K562 (cell line): ENCODE measurements at regions not wholly inside any gene's neighbourhood (a gene's known extent, or its start where the extent isn't known, plus 50 kb on each side); places are given as distances from the start of the nearest gene placed in this dataset.

Source experiments
- ATAC-seq: fragments of 200-7000 bp; cut with Tn5 transposase; 3 replicates; pipeline ENCODE4 v1.9.1; 2020; ENCODE audit warnings: moderate library complexity
- BruUV-seq: library from RNA; stranded (reverse); fragments of 400-500 nt; replicated peaks from 2 replicates; lab custom pipeline; 2021; lab: Mats Ljungman, UMichigan
- CTCF ChIA-PET: fragments of 300-600 bp; formaldehyde crosslinking; extraction: SDS; loops from one replicate; lab custom pipeline; 2021; ENCODE audit warnings: low intra/inter-chr PET ratio; lab: Yijun Ruan, JAX
- POLR2A ChIA-PET: fragments of 300-600, 350-650 bp; sonication (Branson Sonifier 250); formaldehyde crosslinking; extraction: SDS; loops from one replicate; lab custom pipeline; 2021; ENCODE audit warnings: antibody characterized with exemption, inconsistent platforms; lab: Yijun Ruan, JAX
- DNase-seq, 4 experiments: peaks; one replicate each; pipeline versions ENCODE4 v3.0.0 to v3.0.0-alpha.2; 2011 to 2018; ENCODE audit warnings: low spot score in 3 of 4, mixed read lengths in 3 of 4; ENCODE audit errors: extremely low read depth in 1 of 4
- FAIRE-seq: peaks from 2 replicates; lab custom pipeline; 2011; peaks lifted over from hg19 to GRCh38; lab: Jason Lieb, UNC
- H2AFZ ChIP-seq: 2 replicates; pipeline ENCODE4 v1.6.0; 2011; ENCODE audit warnings: low read depth, low read length, control low read depth, inconsistent platforms
- H3K27ac ChIP-seq: fragments of 200-600 bp; 3 replicates; pipeline ENCODE4 v1.8.0; 2011; ENCODE audit warnings: low read depth, mild to moderate bottlenecking, control low read depth, inconsistent platforms, low read length, moderate library complexity, mixed read lengths; ENCODE audit errors: extremely low read depth
- H3K27me3 ChIP-seq, 2 experiments: fragments of 300-600 bp in 1 of 2; 2 replicates in 1 of 2; 3 replicates in 1 of 2; pipeline versions ENCODE4 v1.6.0 to v1.8.0; 2011; ENCODE audit warnings: inconsistent platforms in 2 of 2, low read length in 2 of 2, mild to moderate bottlenecking in 1 of 2, mixed read lengths in 1 of 2, moderate library complexity in 1 of 2; ENCODE audit not compliant: control insufficient read depth in 2 of 2, insufficient read depth in 2 of 2
- H3K36me3 ChIP-seq: fragments of 300-600 bp; 3 replicates; pipeline ENCODE4 v1.8.0; 2011; ENCODE audit warnings: mild to moderate bottlenecking, low read length, inconsistent platforms; ENCODE audit not compliant: control insufficient read depth, insufficient read depth
- H3K4me1 ChIP-seq, 2 experiments: fragments of 200-600 bp in 1 of 2; replicated peaks in 1 of 2; 2 replicates in 1 of 2; 3 replicates in 1 of 2; pipeline versions ENCODE4 v1.5.1 to v1.8.0; 2011; ENCODE audit warnings: inconsistent platforms in 2 of 2, low read length in 2 of 2, mild to moderate bottlenecking in 1 of 2, mixed read lengths in 1 of 2, moderate library complexity in 1 of 2; ENCODE audit not compliant: control insufficient read depth in 2 of 2, insufficient read depth in 2 of 2
- H3K4me2 ChIP-seq: 2 replicates; pipeline ENCODE4 v1.6.1; 2011; ENCODE audit warnings: low read length, control low read depth, inconsistent platforms, mixed read lengths; ENCODE audit not compliant: insufficient read depth
- H3K4me3 ChIP-seq: fragments of 200-600 bp; sonication (generic), shearing (Covaris generic); 2 replicates; pipeline ENCODE4 v1.5.1; 2016; ENCODE audit warnings: control low read depth, inconsistent platforms
- H3K79me2 ChIP-seq: fragments of 200-600 bp; 3 replicates; pipeline ENCODE4 v1.8.0; 2011; ENCODE audit warnings: low read length, inconsistent platforms; ENCODE audit not compliant: control insufficient read depth, insufficient read depth
- H3K9ac ChIP-seq, 2 experiments: 2 replicates each; pipeline versions ENCODE4 v1.6.0 to v1.6.1; 2011; ENCODE audit warnings: low read depth in 2 of 2, low read length in 2 of 2, control low read depth in 1 of 2, inconsistent platforms in 1 of 2, mild to moderate bottlenecking in 1 of 2, mixed read lengths in 1 of 2; ENCODE audit not compliant: insufficient read depth in 1 of 2
- H3K9me1 ChIP-seq: one replicate; pipeline ENCODE4 v1.6.0; 2011; ENCODE audit warnings: inconsistent platforms, mild to moderate bottlenecking, low read length, moderate library complexity; ENCODE audit not compliant: control insufficient read depth, insufficient read depth
- H3K9me3 ChIP-seq: replicated peaks from 2 replicates; pipeline ENCODE4 v1.5.1; 2011; ENCODE audit warnings: low read depth, low read length, inconsistent platforms; ENCODE audit not compliant: control insufficient read depth, insufficient read depth
- H4K20me1 ChIP-seq: replicated peaks from 2 replicates; pipeline ENCODE4 v1.6.1; 2011; ENCODE audit warnings: low read length, inconsistent platforms, mixed read lengths; ENCODE audit not compliant: control insufficient read depth, insufficient read depth
- BRCA1 ChIP-seq, 2 experiments: fragments of 450-650 bp in 1 of 2; sonication (generic) in 1 of 2; formaldehyde crosslinking in 1 of 2; IDR thresholded peaks; 2 replicates each; pipeline versions ENCODE4 v1.5.0 to v1.6.1; 2017 to 2020; ENCODE audit warnings: mild to moderate bottlenecking in 1 of 2, missing genetic modification reagents in 1 of 2
- CUX1 ChIP-seq: fragments of 200-800 bp; sonication (Bioruptor generic); IDR thresholded peaks from 2 replicates; pipeline ENCODE4 v1.6.1; 2016; ENCODE audit warnings: missing genetic modification characterization, missing compliant biosample characterization
- DNMT1 ChIP-seq: fragments of 450-650 bp; IDR thresholded peaks from 2 replicates; pipeline ENCODE4 v1.6.1; 2016; ENCODE audit warnings: antibody characterized with exemption, mild to moderate bottlenecking
- EGR1 ChIP-seq: fragments of 450-650 bp; conservative IDR thresholded peaks from 2 replicates; pipeline ENCODE4 v1.6.1; 2017; ENCODE audit warnings: mild to moderate bottlenecking
- GABPB1 ChIP-seq: sonication (generic); formaldehyde crosslinking; IDR thresholded peaks from 2 replicates; pipeline ENCODE4 v1.8.0; 2022; ENCODE audit warnings: mild to moderate bottlenecking, missing genetic modification reagents
- HDAC8 ChIP-seq: fragments of 450-650 bp; IDR thresholded peaks from 2 replicates; pipeline ENCODE4 v1.6.1; 2016; ENCODE audit warnings: mild to moderate bottlenecking, missing genetic modification characterization, moderate library complexity, missing compliant biosample characterization
- MAFG ChIP-seq: fragments of 450-650 bp; conservative IDR thresholded peaks from 2 replicates; pipeline ENCODE4 v1.6.1; 2016; ENCODE audit warnings: missing genetic modification characterization, missing compliant biosample characterization
- MAFK ChIP-seq: IDR thresholded peaks from 2 replicates; pipeline ENCODE4 v1.6.1; 2011; ENCODE audit warnings: low read length, improper control_type of control experiment
- RBM25 ChIP-seq: fragments of 200-400 bp; formaldehyde crosslinking; IDR thresholded peaks from 2 replicates; pipeline ENCODE4 v1.6.1; 2018; ENCODE audit warnings: low read length, low read depth, moderate library complexity; ENCODE audit not compliant: severe bottlenecking
- TEAD4 ChIP-seq, 2 experiments: sonication (generic) in 1 of 2; formaldehyde crosslinking in 1 of 2; IDR thresholded peaks; 2 replicates each; pipeline versions ENCODE4 v1.6.1 to v1.8.0; 2012 to 2022; ENCODE audit warnings: borderline replicate concordance in 1 of 2, inconsistent platforms in 1 of 2, low read length in 1 of 2, mild to moderate bottlenecking in 1 of 2, missing genetic modification reagents in 1 of 2
- ZBTB34 ChIP-seq: fragments of 250-450 bp; sonication (Bioruptor Pico); IDR thresholded peaks from 2 replicates; pipeline ENCODE4 v1.8.0; 2021; ENCODE audit warnings: mild to moderate bottlenecking, moderate library complexity
- ZNF133 ChIP-seq: fragments of 250-450 bp; sonication (Bioruptor Pico); IDR thresholded peaks from 2 replicates; pipeline ENCODE4 v1.4.0; 2020; ENCODE audit warnings: mild to moderate bottlenecking
- ZNF280A ChIP-seq: fragments of 450-650 bp; IDR thresholded peaks from 2 replicates; pipeline ENCODE4 v1.6.1; 2018; ENCODE audit warnings: mild to moderate bottlenecking, low read depth; ENCODE audit not compliant: partially characterized antibody
- ZNF76 ChIP-seq: fragments of 250-450 bp; sonication (Bioruptor Pico); IDR thresholded peaks from 2 replicates; pipeline ENCODE4 v1.4.0; 2020; ENCODE audit warnings: mild to moderate bottlenecking, moderate library complexity, borderline replicate concordance
- WGBS: fragments of 100-300 bp; shearing (Covaris generic); methylation state at CpG from one replicate; pipeline ENCODE4 v1.1.6; 2016; ENCODE audit warnings: low coverage, mixed read lengths; ENCODE audit not compliant: insufficient coverage; ENCODE audit errors: missing lambda C conversion rate; 5-methylcytosine and 5-hydroxymethylcytosine counted together
- in situ Hi-C: fragments of 300-500 bp; cut with MboI; formaldehyde crosslinking; loops from 4 replicates; pipeline ENCODE4 v1.15.0; 2018; ENCODE audit warnings: inconsistent platforms, mixed read lengths
- intact Hi-C: fragments of 100-400 bp; cut with micrococcal nuclease; formaldehyde crosslinking; loops from 2 replicates; pipeline ENCODE4 v1.14.2; 2022

GRCh38 chr16:65749506-65749905, 617.0 kb upstream of the CDH5 start (continued):
- TF ChIP-seq ZBTB34 (CRISPR knock-in tag), result no peak
- no peak for TF ChIP-seq GABPB1 (CRISPR knock-in tag)

GRCh38 chr16:65746941-65747340, 619.5 kb upstream of the CDH5 start:
- Histone ChIP-seq H3K27ac (no peak overlapping the region), H3K4me3 (no peak overlapping the region), H3K4me1 (no peaks in the 10 kb centered on the region; a peak in 1 of 5 replicates), H3K4me2 (no peak overlapping the region), H3K79me2 (no peaks in the 10 kb centered on the region), H3K9me3 (no peaks in the 10 kb centered on the region), H3K9me1 (no peaks in the 10 kb centered on the region), H2AFZ (no peak overlapping the region), H4K20me1 (no peaks in the 10 kb centered on the region), H3K9ac (no peak overlapping the region), H3K36me3 (no peaks in the 10 kb centered on the region), H3K27me3 (0 out of 5 replicates have a peak, but pooled peaks cover 2 to 6% of the 10 kb centered on the region in 2 experiments)
- FAIRE-seq, result no peak
- intact Hi-C loops, result no loop called here
- no peak for ATAC-seq
- ChIA-PET CTCF (no interaction called here), POLR2A (no interaction called here)
- BruUV-seq, result no TSS peak
- no peak for DNase-seq
- WGBS, result 24% methylated on average over 4 of the region's 4 CpGs
- in situ Hi-C loops, result no loop called here
- TF ChIP-seq BRCA1 (IDR thresholded peaks at IDR 0.05) (no peak), BRCA1 (CRISPR knock-in tag; IDR thresholded peaks at IDR 0.05) (no peak), ZNF76 (CRISPR knock-in tag) (no peak), ZNF280A (no peak), CUX1 (CRISPR knock-in tag) (no peak), TEAD4 (IDR thresholded peaks at IDR 0.05; ENCODE audit: low read length) (no peak), TEAD4 (CRISPR knock-in tag; IDR thresholded peaks at IDR 0.05; ENCODE audit: borderline replicate concordance) (no peak), RBM25 (no peak), DNMT1 (no peak), ZNF133 (CRISPR knock-in tag) (no peak), EGR1 (no peak), HDAC8 (tag) (no peak), MAFK (peak; percentile 51), MAFG (tag) (peak; percentile 52; the same call in 1 of the 2 replicates)
